Upper lobe of right lung (tissue), 1 donor: ENCODE measurements at regions not wholly inside any gene's neighbourhood (a gene's known extent, or its start where the extent isn't known, plus 50 kb on each side); places are given as distances from the start of the nearest gene placed in this dataset.
A peak's percentile ranks its signal among the peaks of the same experiment; 100 is the strongest.

Experiments used
- ATAC-seq: fragments of 200-7000 bp; cut with Tn5 transposase; one replicate; pipeline ENCODE4 v1.9.1; 2020; ENCODE audit warnings: mild to moderate bottlenecking, moderate library complexity
- DNase-seq: peaks from one replicate; pipeline ENCODE4 v3.0.0-alpha.2; 2020
- H3K27ac ChIP-seq: fragments of 200-600 bp; one replicate; pipeline ENCODE4 v1.8.0; 2022
- H3K27me3 ChIP-seq: fragments of 200-600 bp; one replicate; pipeline ENCODE4 v1.8.0; 2022; ENCODE audit warnings: mild to moderate bottlenecking
- H3K36me3 ChIP-seq: fragments of 200-600 bp; one replicate; pipeline ENCODE4 v1.8.0; 2022
- H3K4me1 ChIP-seq: fragments of 200-600 bp; one replicate; pipeline ENCODE4 v1.8.0; 2022
- H3K4me3 ChIP-seq: fragments of 200-600 bp; one replicate; pipeline ENCODE4 v1.8.0; 2022; ENCODE audit warnings: mild to moderate bottlenecking
- H3K9me3 ChIP-seq: fragments of 200-600 bp; one replicate; pipeline ENCODE4 v1.8.0; 2022
- intact Hi-C: fragments of 100-400 bp; cut with DNase I; formaldehyde crosslinking; loops from one replicate; pipeline ENCODE4 v1.11.0; 2022
- TF ChIP-seq, protein P1 (sequence below): fragments of 200-600 bp; IDR thresholded peaks from one replicate; pipeline ENCODE4 v1.8.0; 2022; ENCODE audit warnings: antibody characterized with exemption
- donor health status: DM: no; HTN: yes; CAD: no; lungs with severe emphysema.

DNA sequence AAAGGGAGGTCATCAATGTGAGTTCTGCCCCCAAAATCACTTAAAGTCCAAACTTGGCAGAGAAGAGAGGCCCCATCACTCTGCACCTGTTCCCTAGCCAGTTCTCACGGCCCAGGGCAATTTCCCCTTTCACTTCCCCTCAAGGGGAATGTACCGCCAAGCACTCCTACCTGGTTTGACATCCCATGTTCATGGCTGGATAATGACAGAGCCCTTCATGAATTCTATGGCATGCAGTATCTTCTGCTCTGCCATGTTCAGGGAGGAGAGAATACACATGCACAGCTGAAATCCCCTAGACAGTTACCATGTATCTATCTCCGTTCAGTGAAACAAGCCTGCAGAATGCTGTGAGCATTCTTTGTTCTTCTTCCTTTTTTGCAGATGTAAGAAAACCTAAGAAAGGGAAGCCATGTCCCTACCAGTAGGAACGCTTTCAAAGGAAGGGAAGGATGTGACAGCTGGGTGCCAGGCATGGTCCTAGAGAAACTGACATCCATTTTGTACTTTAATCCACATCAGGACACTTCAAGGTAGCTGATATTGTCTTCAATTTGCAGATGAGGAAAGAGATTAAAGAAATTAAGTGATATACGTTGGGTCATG is 79.8 kb upstream of the ARID1B start:
- ATAC-seq (no peak), DNase-seq (no peak)
- Histone ChIP-seq H3K4me1 (no peaks in the 10 kb centered on the region), H3K27ac (no peak overlapping the region), H3K4me3 (no peak overlapping the region), H3K9me3 (no peaks in the 10 kb centered on the region), H3K36me3 (no peaks in the 10 kb centered on the region), H3K27me3 (no peaks in the 10 kb centered on the region)
- intact Hi-C loops, result no loop called here
- TF ChIP-seq, protein P1, sequence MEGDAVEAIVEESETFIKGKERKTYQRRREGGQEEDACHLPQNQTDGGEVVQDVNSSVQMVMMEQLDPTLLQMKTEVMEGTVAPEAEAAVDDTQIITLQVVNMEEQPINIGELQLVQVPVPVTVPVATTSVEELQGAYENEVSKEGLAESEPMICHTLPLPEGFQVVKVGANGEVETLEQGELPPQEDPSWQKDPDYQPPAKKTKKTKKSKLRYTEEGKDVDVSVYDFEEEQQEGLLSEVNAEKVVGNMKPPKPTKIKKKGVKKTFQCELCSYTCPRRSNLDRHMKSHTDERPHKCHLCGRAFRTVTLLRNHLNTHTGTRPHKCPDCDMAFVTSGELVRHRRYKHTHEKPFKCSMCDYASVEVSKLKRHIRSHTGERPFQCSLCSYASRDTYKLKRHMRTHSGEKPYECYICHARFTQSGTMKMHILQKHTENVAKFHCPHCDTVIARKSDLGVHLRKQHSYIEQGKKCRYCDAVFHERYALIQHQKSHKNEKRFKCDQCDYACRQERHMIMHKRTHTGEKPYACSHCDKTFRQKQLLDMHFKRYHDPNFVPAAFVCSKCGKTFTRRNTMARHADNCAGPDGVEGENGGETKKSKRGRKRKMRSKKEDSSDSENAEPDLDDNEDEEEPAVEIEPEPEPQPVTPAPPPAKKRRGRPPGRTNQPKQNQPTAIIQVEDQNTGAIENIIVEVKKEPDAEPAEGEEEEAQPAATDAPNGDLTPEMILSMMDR, result no peak

DNA sequence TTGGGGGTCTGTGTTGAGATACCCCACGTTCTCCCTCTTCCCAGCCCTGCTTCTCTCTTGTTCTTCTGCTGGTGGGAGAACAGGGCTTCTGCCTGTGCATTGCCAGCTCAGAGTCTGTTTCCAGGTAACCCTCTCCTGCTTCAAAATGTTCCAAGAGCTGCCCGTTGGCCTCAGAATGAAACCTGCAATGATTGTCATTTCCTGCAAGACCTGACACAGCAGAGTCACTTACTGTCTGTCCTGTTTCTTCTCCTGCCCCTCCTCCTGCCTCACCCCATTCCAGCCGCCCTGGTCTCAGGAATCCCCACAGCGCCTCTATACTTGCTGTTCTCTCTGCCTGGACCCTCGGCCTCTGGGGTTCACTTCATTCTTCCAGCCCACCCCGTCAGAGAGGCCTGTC is 81.4 kb upstream of the ARID1B start:
- intact Hi-C loops, result no loop called here
- no peak for ATAC-seq
- Histone ChIP-seq H3K36me3 (no peaks in the 10 kb centered on the region), H3K27ac (no peak overlapping the region), H3K9me3 (no peaks in the 10 kb centered on the region), H3K4me3 (no peak overlapping the region), H3K4me1 (no peaks in the 10 kb centered on the region), H3K27me3 (no peaks in the 10 kb centered on the region)
- TF ChIP-seq, protein P1, result no peak
- DNase-seq, result no peak

DNA sequence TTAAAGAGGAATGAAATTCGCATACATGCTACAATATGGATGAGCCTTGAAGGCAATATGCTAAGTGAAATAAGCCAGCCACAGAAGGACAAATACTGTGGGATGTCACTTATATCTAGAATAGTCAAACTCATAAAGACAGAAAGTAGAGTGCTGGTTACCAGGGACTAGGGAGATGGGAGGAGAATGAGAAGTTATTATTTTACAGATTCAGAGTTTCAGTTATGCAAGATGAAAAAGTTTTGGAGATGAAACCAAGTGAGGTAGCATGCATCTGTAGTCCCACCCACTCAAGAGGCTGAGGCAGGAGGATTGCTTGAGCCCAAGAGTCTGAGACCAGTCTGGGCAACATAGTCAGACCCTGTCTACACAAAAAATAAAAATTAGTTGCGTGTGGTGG is 82.5 kb upstream of the ARID1B start:
- H3K4me1 ChIP-seq, result no peaks in the 10 kb centered on the region

DNA sequence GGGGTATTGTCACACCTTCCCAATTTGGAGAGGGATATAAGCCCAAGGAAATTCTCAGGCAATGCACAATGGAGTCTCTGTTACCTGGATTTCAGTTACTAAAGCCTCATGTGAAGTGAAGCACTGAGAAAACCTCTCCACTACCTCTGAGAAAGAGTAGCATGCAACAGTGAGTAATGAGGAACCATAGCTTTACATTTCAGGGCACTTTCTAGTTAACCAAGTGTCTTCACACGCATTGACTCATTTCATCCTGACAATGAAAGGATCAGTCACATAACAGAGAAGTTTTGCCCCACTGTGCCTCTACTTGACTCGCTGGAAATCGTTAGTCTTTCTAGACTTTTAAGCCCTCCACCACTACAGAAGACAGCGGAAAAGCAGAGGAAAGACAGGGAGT is 86.2 kb upstream of the ARID1B start:
- ATAC-seq (no peak), DNase-seq (no peak)
- Histone ChIP-seq H3K27me3 (no peaks in the 10 kb centered on the region), H3K36me3 (no peaks in the 10 kb centered on the region), H3K9me3 (no peaks in the 10 kb centered on the region), H3K4me3 (no peak overlapping the region), H3K27ac (no peak overlapping the region), H3K4me1 (peaks cover 6% of the 10 kb centered on the region)
- TF ChIP-seq, protein P1, result no peak
- intact Hi-C loops, result no loop called here

More for the DNA sequence above, 82.5 kb upstream of the ARID1B start:
- TF ChIP-seq, protein P1, result no peak
- Histone ChIP-seq H3K36me3 (no peaks in the 10 kb centered on the region), H3K4me3 (no peak overlapping the region), H3K9me3 (no peaks in the 10 kb centered on the region), H3K27ac (no peak overlapping the region), H3K27me3 (no peaks in the 10 kb centered on the region)
- intact Hi-C loops, result no loop called here
- ATAC-seq (no peak), DNase-seq (no peak)

DNA sequence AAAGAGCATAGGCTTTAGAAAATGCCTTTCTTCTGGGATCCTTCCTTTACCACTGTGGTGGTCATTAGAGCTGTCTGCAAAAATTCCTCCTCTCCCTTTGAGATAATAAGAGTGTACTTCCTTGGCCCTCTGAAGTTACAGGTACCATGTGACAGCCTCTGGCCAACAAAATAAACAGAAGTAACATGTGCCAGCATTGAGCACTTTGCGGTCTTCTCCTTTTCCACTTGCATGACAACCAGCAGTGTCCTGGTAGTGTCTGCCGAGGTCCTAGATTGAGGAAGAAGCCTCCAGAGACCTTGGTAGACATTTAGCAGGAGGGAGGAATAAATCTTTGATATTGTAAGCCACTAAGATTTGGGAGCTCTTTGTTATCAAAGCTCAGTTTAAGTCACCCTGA is 87.5 kb upstream of the ARID1B start:
- H3K4me3 ChIP-seq, result no peak overlapping the region
- H3K27me3 ChIP-seq, result no peaks in the 10 kb centered on the region
- TF ChIP-seq, protein P1, result no peak
- H3K27ac ChIP-seq, result no peak overlapping the region
- intact Hi-C loops, result no loop called here
- no peak for DNase-seq
- peak; percentile 29 for ATAC-seq
- H3K9me3 ChIP-seq, result no peaks in the 10 kb centered on the region
- no peaks in the 10 kb centered on the region for H3K36me3 ChIP-seq
- peaks cover 13% of the 10 kb centered on the region for H3K4me1 ChIP-seq

DNA sequence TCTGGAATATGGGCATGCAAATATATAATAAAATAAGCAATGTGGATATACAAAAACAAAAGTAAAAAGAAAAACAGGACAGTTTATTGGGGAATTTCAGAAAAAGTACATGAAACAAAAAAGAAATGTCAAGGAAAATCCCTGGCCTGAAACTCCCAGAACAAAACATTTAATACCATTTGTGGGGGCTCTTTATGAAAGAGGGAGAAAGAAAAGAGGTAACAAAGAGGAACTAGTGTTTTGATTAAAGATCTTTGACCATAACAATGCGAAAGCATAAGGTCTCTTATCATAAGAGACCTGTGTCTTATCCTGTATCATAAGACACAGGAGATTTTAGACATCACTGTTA is 88.6 kb upstream of the ARID1B start:
- no peak for DNase-seq
- Histone ChIP-seq H3K4me3 (no peak overlapping the region), H3K9me3 (no peaks in the 10 kb centered on the region), H3K4me1 (peaks cover 13% of the 10 kb centered on the region), H3K36me3 (no peaks in the 10 kb centered on the region), H3K27me3 (no peaks in the 10 kb centered on the region), H3K27ac (no peak overlapping the region)
- intact Hi-C loops, result no loop called here
- TF ChIP-seq, protein P1, result no peak
- no peak for ATAC-seq
